NCI-H2107 treated with DMSO at 0.1 percent for 48 hours (cell line): ENCODE measurements at regions not wholly inside any gene's neighbourhood (a gene's known extent, or its start where the extent isn't known, plus 50 kb on each side); places are given as distances from the start of the nearest gene placed in this dataset.

Source experiments
- DNase-seq: peaks from one replicate; lab custom pipeline; 2025; ENCODE audit not compliant: unreplicated experiment; lab: John Stamatoyannopoulos, UW

- no peak for DNase-seq
Measured at GRCh38 chr4:147303873-147304229, 177.0 kb upstream of the EDNRA start.

GRCh38 chr4:147307896-147308674, 172.8 kb upstream of the EDNRA start:
- DNase-seq: no peak

DNA sequence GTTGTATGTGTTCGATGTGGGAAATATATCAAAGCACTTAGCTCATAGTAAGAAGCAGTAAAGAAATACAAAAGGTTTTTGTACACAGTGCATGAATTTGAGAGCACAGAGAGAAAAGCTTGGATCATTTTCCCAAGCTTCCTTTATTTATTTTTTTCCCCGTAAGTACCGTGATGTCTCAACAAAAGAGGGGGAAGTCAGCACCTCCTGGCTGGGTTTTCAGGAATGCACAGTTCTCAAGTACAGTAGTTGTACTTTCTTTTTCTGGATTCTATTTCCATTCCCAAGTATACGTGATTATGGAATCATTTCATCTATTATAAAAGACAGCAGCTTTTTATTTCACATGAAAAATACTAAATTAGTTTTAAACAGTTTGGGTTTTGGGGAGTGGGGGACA, 171.5 kb upstream of the EDNRA start:
- no peak for DNase-seq

GRCh38 chr4:147310312-147310711, 170.6 kb upstream of the EDNRA start:
- DNase-seq: no peak

DNA sequence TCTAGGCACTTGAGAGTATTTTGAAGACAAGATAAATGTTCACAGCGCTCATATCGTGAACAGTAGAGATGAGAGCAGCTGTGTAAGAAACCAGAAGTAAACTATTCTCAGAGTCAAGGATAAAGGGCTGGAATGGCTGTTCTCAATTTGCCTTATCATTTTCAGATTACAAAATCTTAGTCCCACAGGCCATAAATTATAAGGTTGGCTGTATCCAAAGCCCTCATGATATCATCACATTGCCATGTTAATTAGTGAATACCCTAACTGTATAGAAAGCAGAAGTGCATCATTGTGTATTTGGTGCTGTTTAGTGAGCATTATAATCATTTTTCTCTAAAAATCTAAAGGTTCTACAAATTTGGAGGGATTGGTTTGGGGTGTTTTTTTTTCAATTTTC, 168.9 kb upstream of the EDNRA start:
- no peak for DNase-seq

DNA sequence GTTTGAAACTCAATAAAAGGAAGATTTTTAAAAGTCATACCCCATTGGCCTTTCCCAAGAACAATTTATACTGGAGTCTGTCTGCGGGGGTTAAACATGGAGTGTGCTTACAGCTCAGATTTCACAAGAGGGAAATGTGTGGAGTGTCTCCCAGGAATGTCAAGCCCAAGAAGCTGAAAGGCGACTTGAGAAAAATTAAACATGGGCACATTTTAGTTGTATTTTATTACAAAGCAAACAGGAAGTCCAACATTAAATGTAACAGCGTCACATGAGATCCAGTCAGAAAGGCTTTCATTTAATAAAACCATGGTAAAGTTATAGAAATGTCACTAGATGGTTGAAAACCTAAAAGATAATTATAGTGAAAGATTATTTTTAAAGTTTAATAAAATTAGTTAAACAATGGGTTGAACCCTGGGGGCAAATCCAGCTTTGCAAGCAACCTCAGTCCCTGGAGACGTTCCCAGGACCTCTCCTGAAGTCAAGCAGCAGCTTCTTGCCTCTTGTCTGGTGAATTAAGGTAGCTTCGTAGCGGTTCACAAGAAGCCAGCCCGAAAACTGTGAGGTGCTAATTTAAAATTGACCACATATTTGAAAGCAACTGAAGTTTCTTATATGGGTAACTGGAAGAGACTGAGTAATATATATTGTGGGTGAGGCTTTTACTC, 168.4 kb upstream of the EDNRA start:
- no peak for DNase-seq

DNA sequence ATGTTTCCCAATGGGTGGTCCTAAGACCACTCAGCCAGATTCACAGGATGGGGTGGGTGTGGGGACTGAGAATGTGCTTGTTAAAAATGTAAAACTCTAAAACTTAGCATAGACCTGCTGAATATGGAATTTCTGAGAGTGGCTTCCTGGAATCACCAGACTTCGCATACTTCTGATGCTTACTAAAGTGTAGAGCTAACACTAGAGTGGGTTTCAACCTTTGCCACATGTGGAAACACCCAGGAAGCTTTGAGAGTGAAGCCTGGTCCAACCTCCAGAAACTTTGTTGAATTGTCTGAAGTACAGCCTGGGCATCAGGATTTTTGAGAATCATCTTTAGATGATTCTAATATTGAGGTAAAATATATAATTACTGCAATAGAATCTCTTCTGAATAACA, 167.8 kb upstream of the EDNRA start:
- DNase-seq: no peak

DNA sequence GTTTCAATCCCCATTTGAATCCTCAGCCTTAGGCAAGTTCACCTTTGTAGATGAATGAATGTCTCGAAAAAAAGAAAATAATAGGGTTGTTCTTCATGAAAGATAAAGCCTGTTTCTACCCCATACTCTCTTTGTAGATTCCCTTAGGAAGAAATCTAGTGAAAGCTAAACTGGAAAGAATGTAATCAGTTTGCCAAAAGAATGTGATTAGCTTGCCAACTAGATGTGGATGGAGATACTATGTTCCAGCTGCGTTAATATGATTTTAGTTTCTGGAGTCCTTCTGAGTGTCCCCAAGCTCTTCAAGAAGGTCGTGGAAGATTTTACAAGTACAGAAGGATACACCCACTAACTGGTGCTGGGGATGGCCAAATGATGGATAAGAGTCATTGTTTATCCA, 162.3 kb upstream of the EDNRA start:
- DNase-seq: no peak

GRCh38 chr4:147325571-147325981, 155.3 kb upstream of the EDNRA start:
- no peak for DNase-seq

GRCh38 chr4:147326591-147326990, 154.3 kb upstream of the EDNRA start:
- no peak for DNase-seq

DNA sequence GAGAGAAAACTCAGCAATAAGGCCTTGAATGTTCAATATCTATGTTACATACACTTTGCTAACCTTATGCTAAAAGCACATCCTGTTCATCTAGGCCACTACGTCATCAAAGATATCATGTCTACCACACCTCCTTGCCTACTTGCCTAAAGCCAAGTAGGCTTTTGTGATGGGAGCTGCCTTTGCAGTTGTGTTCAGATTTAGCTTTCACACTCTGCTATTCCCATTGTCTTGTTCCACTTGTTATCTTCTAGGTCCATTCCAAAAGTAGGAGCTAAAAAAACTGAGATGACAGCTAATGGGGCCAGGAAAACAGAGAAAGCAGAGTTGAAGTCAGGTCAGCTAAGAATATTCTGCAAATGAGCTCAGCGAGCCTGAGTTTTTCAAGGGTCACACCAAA, 153.6 kb upstream of the EDNRA start:
- DNase-seq: no peak

GRCh38 chr4:147328189-147328588, 152.7 kb upstream of the EDNRA start:
- no peak for DNase-seq

DNA sequence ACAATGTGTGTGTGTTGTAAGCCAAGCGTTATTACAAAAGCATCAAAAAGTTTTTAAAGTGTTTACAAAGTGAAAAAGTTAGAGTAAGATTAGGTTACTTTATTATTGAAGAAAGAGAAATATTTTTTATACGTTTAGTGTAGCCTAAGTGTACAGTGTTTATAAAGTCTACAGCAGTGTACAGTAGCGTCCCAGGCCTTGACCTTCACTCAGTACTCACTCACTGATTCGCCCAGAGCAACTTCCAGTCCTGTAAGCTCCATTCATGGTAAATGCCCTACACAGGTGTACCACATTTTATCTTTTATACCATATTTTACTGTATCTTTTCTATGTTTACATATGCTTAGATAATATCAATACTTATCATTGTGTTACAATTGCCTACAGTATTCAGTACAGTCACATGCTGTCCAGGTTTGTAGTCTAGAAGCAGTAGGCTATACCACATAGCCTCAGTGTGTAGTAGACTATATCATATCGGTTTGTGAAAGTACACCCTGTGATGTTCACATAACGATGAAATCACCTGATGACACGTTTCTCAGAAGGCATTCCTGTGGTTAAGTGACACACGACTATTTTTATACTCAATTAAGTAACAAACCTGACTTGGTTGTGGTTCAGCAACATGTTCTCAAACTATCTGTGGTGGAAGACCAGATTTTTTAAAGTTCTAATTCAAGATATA, 152.0 kb upstream of the EDNRA start:
- no peak for DNase-seq

DNA sequence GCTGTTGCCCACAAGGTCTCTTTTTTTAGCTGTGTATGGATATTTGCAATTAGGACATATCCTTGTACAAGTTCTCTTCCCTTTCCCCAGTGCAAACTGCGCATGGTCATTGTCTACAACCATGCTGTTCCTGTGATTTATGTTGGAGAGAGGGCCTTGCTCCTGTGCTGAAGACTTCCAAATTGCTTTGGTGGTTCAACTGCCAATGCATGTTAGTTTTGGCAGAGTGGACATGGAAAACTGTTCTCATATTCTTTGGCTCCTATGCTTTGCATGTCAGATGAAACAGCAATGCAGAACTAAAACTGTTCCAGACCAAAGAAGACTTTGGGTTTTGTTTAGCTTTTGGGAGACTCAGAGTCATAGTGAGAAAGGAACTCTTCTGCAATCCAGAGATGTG, 148.8 kb upstream of the EDNRA start:
- no peak for DNase-seq

- DNase-seq: no peak
Measured at GRCh38 chr4:147334478-147334877, 146.4 kb upstream of the EDNRA start.

GRCh38 chr4:147335183-147335582, 145.7 kb upstream of the EDNRA start:
- DNase-seq: no peak

DNA sequence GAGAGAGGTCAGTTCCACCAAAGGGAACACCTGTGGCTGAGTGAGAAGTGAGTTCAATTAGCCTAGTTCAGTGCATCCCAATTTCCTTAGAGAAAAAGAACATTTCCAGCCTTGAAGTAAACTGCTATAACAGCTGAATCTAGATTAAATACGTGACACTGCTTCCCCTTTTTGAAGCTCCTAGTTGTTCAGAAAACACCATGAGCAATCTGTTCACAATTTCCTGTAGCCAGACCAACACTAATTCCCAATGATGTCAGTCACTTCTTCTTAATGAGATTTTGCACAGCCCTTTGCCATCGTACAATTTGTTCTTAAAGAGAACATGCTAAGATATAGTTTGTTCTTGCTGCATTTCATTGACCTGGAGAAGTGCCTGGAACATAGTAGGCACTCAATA, 144.6 kb upstream of the EDNRA start:
- no peak for DNase-seq

DNA sequence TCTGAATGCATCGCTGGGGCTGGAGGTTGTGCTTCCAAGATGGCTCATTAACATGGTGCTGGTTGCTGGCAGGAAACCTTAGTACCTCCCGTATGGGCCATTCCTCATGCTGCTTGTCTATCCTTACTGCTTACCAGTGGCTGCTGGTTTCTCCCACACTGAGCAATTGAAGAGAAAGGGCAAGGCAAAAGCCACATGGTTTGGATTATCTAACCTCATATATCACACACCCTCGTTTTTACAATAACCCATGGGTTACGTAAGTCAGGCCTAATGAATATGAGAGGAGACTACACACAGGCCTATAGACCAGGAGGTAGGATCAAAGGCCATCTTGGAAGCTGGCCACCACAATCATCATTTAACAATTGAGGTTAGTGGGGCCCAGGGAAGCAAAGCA, 141.8 kb upstream of the EDNRA start:
- no peak for DNase-seq

- DNase-seq: no peak
Measured at GRCh38 chr4:147340111-147340510, 140.8 kb upstream of the EDNRA start.

DNA sequence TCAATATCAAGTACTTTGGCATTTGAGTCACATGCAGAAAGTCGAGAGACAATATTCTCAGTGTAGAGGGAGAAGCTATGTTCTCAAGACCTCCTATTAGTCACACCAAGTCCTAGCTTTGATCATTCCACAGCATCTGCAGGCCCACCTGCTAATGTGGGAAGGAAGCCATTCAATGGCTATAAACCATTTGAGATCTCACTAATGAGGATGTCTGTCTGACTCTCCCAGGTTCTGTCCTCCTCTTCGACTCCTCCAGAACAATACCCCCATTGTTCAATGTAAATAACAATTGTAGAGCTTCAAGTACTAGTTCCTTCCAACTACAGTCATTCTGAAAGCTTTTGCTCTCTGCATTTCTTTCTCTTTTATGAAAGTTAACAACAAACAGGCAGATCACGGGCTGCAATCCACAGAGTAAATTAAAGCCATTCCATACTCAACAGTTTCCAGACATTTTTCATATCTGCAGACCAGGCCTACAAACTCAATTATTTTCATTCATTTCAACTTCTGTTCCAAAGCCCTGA, 140.2 kb upstream of the EDNRA start:
- DNase-seq: no peak

DNA sequence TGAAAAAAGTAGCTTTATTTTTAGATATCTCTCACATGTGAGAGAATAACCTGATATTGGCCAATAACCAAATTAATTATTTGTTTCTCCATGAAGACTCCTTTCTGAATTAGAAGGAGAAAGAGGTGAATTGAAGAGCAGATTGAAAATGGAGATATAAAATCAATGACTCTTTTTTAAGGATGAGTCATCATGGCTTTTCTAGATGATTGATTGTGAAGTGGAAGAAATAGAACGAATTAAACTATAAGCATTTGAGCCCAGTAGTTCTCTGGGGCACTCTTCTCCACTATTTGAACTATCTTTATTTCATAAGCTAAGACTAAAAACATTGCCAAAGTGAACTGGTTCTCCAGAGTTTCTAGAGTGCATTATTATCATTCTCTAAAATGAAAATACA, 137.2 kb upstream of the EDNRA start:
- DNase-seq: no peak

DNA sequence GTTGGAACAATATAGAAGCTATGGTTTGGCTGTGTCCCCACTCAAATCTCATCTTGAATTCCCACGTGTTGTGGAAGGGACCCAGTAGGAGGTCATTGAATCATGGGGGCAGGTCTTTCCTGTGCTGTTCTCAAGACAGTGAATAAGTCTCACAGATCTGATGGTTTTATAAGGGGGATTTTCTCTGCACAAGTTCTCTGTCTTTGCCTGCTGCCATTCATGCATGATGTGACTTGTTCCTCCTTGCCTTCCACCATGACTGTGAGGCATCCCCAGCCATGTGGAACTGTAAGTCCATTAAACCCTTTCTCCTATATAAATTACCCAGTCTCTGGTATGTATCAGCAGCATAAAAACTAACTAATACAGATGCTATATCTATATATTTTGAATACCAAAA, 135.2 kb upstream of the EDNRA start:
- DNase-seq: no peak
